Activated CD8-positive, alpha-beta memory T cell treated with anti-CD3 and anti-CD28 coated beads for 4 hours (primary cell): ENCODE measurements at regions not wholly inside any gene's neighbourhood (a gene's known extent, or its start where the extent isn't known, plus 50 kb on each side); places are given as distances from the start of the nearest gene placed in this dataset.
"Not testable (repeated sequence)": the region's sequence is repeated elsewhere in the genome, so short reads cannot be mapped to it uniquely, and the experiment has no call there.

Source experiments
- DNase-seq, 2 donors: peaks; one replicate each; pipeline ENCODE4 v3.0.0-alpha.2; 2020; ENCODE audit warnings: low read depth in 2 of 2

GRCh38 chr9:7622481-7622880, 177.1 kb downstream of the DMAC1 start:
- no peak for DNase-seq

GRCh38 chr9:7615344-7615743, 184.2 kb downstream of the DMAC1 start:
- DNase-seq, result no peak

DNA sequence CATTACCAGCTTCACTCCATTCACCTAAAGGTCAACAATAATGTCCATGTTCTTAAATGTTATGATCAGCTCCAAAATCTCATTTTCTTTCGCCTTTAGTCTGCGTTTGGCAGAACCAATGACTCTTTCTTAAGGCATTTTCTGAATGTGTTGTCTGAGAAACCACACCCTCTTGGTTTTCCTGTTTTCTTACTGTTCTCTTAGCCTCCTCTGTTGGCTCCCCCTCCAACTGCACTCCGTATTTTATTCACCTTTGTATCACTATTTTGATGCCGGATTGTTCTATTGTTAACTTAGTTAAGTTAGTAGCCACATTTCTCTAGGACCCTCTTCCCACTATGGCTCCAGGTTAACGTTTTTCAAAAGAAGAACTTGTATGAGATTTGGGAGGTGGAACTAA, 185.6 kb downstream of the DMAC1 start:
- DNase-seq, result no peak

DNA sequence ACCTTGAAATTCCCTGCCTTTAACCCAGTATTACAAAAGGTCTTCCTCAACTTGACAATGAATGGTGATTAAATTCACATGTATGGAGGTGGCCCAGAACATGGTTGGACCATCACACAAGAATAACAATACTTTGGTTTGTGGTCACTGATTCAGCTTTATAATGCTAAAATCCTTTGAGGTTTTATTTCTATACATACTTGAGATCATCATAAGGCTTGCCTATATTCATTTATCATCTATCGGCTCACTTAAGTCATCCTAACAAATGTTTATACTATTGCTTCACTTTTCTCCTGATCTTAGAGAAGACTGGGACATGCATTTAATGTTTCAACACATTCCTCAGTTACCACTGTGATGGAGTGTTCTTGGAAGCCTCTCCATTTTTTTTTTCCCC, 191.3 kb downstream of the DMAC1 start:
- no peak for DNase-seq

- no peak for DNase-seq
Measured at GRCh38 chr9:7607421-7607820, 192.2 kb downstream of the DMAC1 start.

DNA sequence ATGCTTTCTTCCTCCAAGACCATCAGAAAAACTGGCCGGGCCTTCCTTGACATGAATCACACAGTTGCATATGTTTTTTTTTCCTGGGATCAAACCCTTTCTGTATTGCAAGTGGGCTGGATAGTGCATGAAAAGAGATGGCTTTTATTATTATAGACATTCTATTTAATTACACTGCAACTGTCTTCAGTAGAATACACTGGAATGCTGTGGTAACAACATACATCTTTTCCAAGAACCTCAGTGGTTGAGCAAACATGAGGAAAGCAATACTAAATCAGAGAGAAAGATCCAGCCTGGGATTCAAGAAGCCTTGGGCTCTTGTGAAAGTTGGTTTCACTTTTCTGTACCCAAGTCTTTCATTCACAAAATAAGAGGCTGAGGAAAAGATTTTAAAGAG, 193.0 kb downstream of the DMAC1 start:
- DNase-seq, result no peak

DNA sequence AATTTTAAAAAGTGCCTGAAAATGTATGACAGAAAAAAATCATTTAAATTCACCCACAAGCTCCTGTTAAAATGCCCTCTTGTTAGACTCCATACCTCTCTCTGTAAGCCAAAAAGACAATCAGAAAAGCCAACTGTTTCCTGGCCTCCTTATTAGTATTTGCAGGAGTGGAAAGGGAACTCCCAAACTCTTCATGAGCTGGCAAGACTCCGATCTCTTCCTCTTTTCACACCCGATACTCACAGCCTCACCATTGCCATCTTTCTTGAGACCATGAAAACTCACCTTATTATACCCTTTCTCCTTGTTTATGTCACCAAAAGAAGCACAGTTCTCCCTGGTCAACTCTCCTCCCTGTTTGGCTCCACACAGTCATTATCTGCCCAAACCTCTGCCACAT, 197.8 kb downstream of the DMAC1 start:
- no peak for DNase-seq

DNA sequence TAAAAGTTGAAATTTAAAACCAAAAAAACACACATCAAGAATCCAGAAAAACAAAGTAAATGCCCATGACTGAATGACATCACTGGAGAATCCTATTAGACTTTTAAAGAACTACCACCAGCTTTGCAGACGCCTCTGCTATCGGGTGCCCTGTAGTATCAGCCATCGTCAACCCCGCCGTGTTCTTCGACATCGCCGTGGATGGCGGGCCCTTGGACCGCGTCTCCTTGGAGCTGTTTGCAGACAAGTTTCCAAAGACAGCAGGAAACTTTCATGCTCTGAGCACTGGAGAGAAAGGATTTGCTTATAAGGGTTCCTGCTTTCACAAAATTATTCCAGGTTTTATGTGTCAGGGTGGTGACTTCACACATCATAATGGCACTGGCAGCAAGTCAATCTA, 201.9 kb downstream of the DMAC1 start:
- DNase-seq, result no peak

- no peak for DNase-seq
Measured at GRCh38 chr9:7592321-7593316, 207.0 kb downstream of the DMAC1 start.

- no peak for DNase-seq
Measured at GRCh38 chr9:7591501-7591900, 208.1 kb downstream of the DMAC1 start.

- no peak for DNase-seq
Measured at GRCh38 chr9:7580568-7580967, 219.0 kb downstream of the DMAC1 start.

DNA sequence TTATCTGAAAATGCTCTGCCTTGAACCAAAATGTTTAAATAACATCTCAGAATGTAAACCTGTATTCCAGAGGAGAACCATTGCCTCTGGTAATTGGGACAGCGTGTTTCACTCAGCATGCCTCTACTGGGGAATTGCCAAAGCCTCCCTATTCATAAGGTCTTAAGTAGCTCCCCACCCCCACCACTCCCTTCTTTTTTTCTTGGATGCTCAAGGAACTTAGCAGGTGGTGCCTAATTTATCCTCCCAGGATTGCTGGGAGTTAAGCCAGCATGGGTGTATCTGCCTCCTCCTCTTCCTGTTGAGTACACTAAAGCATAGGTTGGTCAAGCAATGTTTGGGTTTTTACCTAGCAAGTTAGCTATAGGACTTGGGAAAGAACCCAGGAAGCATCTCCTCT, 220.2 kb downstream of the DMAC1 start:
- no peak for DNase-seq

GRCh38 chr9:7578951-7579350, 220.6 kb downstream of the DMAC1 start:
- DNase-seq, result no peak

- DNase-seq, result peak; percentile 26 to 45
Measured at GRCh38 chr9:7570107-7570720, 229.4 kb downstream of the DMAC1 start.

- DNase-seq, result no peak
Measured at GRCh38 chr9:7567687-7568086, 231.9 kb downstream of the DMAC1 start.

- no peak for DNase-seq
Measured at GRCh38 chr9:7561527-7562080, 238.0 kb downstream of the DMAC1 start.

DNA sequence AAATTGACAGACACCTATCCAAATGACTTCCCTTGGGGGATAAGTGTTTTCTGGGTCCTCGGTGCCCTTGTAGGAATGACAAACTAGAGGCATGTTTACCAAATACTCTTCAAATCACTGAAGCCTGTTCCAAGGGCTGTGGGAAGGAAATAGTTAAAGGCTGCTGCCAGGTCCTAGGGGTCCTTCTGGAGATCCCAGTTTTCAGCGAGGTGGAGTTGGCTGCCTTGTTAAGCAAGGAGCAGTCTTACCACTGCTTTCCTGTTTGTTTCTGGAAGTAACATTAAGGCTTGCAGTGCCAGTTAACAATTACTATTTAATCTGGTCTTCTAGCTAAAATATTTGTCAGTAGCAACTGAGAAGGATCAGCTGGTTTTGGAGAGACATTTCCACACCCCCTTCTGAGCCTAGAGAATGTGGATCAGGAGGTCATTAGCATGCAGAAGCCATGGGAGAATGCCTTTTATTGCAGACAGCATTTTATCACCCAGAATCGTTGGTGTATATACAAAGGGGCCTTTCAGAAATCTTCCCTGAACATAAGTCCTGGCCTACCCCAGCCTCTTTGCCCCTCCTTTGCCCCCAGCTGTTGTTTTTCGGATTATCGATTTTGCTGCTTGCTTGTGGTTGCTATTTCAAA, 238.8 kb downstream of the DMAC1 start:
- DNase-seq, result no peak

GRCh38 chr9:7554699-7555098, 244.9 kb downstream of the DMAC1 start:
- DNase-seq, result no peak

GRCh38 chr9:7552706-7553105, 246.9 kb downstream of the DMAC1 start:
- not testable (repeated sequence) for DNase-seq

DNA sequence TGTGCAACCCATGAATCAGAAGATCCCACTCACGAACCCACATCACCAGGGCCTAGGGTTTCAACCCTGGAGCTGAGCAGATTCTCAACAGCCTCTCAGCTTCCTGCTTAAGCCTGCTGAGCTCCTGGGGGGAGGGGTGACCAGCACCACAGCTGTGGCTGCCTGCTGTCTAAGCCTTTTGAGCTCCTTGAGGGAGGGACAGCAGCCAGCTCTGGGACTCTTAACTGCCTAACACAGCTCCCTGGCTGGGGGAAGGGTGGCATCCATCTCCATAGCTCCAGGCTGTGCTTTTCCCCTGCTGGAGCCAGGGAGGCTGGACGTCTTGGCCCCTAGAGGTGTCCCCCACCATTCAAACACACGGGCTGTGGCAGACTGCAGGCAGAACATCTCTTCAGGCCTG, 250.3 kb downstream of the DMAC1 start:
- no peak for DNase-seq

GRCh38 chr9:7546261-7546660, 253.3 kb downstream of the DMAC1 start:
- no peak for DNase-seq

GRCh38 chr9:7545371-7546165, 254.0 kb downstream of the DMAC1 start:
- DNase-seq, result no peak
